Ascending aorta (tissue), 2 donors: ENCODE measurements at regions not wholly inside any gene's neighbourhood (a gene's known extent, or its start where the extent isn't known, plus 50 kb on each side); places are given as distances from the start of the nearest gene placed in this dataset.

Source experiments
- DNase-seq, 2 donors: peaks; one replicate each; pipeline ENCODE4 v3.0.0-alpha.2; 2019; ENCODE audit warnings: low spot score in 2 of 2
- H3K27ac ChIP-seq, 2 donors: fragments of 200-600 bp; sonication (generic); one replicate each; pipeline ENCODE4 v1.5.1; 2016 to 2017; ENCODE audit warnings: mild to moderate bottlenecking in 1 of 2
- H3K27me3 ChIP-seq: fragments of 200-600 bp; sonication (generic); one replicate; pipeline ENCODE4 v1.5.1; 2017
- H3K36me3 ChIP-seq, 2 donors: fragments of 200-600 bp; sonication (generic); one replicate each; pipeline ENCODE4 v1.5.1; 2016
- H3K4me1 ChIP-seq, 2 donors: fragments of 200-600 bp; sonication (generic); one replicate each; pipeline ENCODE4 v1.5.1; 2016 to 2017; ENCODE audit warnings: mild to moderate bottlenecking in 1 of 2
- H3K4me3 ChIP-seq, 2 donors: fragments of 200-600 bp; sonication (generic); one replicate each; pipeline ENCODE4 v1.5.1; 2016 to 2017; ENCODE audit warnings: mild to moderate bottlenecking in 1 of 2
- H3K9me3 ChIP-seq, 2 donors: fragments of 200-600 bp; sonication (generic); one replicate each; pipeline ENCODE4 v1.5.1; 2016
- intact Hi-C: fragments of 100-400 bp; cut with DNase I; formaldehyde crosslinking; loops from one replicate; pipeline ENCODE4 v1.15.1; 2023
- TF ChIP-seq, protein P1 (sequence below), 3 experiments: fragments of 200-600 bp in 2 of 3; fragments of 450-650 bp in 1 of 3; sonication (generic) in 2 of 3; IDR thresholded peaks; one replicate each; pipeline ENCODE4 v1.5.1; 2016 to 2019; ENCODE audit warnings: antibody characterized with exemption in 3 of 3, mild to moderate bottlenecking in 1 of 3, moderate library complexity in 1 of 3

DNA sequence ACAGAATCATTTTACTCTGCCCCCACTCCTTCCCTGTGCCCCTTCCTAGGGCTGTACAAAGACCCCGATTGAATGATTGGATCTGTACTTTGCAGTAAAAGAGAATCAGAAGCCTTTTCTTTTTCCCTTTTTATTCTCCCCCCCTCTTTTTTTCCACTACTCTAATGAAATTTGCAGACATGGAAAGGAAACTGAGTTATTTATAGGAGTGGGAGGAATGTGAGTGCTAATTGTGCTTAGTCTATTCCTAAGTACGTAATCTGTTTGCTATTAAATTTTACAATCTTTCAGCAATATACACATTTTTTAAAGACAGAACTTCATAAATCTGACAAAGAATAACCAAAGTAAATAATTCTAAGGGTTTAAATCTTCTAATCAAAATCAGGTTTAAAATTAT is 314.3 kb downstream of the MAP2K6 start:
- Histone ChIP-seq H3K4me3 (no peak overlapping the region), H3K27ac (no peak overlapping the region), H3K36me3 (no peaks in the 10 kb centered on the region), H3K27me3 (no peaks in the 10 kb centered on the region), H3K9me3 (no peaks in the 10 kb centered on the region), H3K4me1 (no peaks in the 10 kb centered on the region)
- intact Hi-C loops = no loop called here
- DNase-seq = no peak
- TF ChIP-seq, protein P1, sequence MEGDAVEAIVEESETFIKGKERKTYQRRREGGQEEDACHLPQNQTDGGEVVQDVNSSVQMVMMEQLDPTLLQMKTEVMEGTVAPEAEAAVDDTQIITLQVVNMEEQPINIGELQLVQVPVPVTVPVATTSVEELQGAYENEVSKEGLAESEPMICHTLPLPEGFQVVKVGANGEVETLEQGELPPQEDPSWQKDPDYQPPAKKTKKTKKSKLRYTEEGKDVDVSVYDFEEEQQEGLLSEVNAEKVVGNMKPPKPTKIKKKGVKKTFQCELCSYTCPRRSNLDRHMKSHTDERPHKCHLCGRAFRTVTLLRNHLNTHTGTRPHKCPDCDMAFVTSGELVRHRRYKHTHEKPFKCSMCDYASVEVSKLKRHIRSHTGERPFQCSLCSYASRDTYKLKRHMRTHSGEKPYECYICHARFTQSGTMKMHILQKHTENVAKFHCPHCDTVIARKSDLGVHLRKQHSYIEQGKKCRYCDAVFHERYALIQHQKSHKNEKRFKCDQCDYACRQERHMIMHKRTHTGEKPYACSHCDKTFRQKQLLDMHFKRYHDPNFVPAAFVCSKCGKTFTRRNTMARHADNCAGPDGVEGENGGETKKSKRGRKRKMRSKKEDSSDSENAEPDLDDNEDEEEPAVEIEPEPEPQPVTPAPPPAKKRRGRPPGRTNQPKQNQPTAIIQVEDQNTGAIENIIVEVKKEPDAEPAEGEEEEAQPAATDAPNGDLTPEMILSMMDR (IDR thresholded peaks at IDR 0.05) = no peak

DNA sequence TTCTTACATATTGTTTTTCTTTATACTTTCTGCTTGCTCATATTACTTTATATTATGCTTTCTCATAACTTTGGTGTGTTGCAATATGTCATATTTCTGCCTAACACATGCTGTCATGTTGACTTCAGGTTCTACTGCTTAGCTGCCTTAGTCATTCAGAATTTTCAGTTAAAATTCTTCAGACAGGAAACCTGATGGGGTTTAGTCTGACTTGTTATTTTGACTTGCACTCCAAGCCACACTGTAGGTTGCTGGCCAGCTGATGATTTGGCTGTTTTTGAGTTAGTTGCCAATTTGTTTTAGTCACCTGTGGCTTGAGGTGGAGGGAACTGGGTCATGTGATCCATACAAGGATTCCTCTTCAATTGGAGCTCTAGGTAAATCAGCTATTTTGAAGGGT is 315.4 kb downstream of the MAP2K6 start:
- Histone ChIP-seq H3K27me3 (no peaks in the 10 kb centered on the region), H3K9me3 (no peaks in the 10 kb centered on the region), H3K4me3 (no peak overlapping the region), H3K4me1 (peaks cover 0 to 3% of the 10 kb centered on the region in 2 donors), H3K36me3 (no peaks in the 10 kb centered on the region), H3K27ac (no peak overlapping the region)
- intact Hi-C loops = no loop called here
- TF ChIP-seq, protein P1 (IDR thresholded peaks at IDR 0.05) = no peak
- no peak for DNase-seq

DNA sequence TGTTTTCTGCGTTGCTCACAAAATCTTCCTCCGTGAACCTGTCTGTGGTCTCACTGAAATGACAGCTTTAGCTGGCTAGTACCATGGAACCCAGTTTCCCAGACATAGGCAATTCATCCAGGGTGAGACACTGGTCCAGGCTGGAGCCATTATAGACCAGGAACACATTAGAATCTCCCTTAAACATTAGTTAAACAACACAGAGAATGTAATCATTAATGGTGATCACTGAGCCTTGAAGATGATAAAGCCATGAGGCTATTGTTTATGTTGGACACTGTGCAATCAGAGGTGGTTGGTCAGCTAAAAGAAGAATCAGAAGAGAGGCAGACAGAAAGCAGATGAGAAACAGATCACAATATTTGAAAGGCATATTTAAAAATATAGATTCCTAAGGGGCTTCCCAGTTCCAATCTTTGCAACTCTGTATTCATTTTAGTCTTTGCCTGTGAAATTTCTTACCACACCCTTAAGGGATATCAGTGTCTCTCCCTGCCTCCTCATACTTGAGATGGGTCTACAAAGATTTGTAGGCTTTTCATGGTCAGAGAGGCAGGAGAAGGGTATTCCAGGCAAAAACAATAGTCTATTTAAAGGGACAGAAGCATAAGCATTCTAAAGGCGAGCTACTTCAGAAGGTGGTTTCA is 317.9 kb downstream of the MAP2K6 start:
- TF ChIP-seq, protein P1 (IDR thresholded peaks at IDR 0.05) = no peak
- Histone ChIP-seq H3K4me3 (no peak overlapping the region), H3K9me3 (no peaks in the 10 kb centered on the region), H3K36me3 (no peaks in the 10 kb centered on the region), H3K4me1 (peaks cover 0 to 3% of the 10 kb centered on the region in 2 donors), H3K27ac (no peak overlapping the region), H3K27me3 (no peaks in the 10 kb centered on the region)
- DNase-seq = no peak
- intact Hi-C loops = no loop called here

DNA sequence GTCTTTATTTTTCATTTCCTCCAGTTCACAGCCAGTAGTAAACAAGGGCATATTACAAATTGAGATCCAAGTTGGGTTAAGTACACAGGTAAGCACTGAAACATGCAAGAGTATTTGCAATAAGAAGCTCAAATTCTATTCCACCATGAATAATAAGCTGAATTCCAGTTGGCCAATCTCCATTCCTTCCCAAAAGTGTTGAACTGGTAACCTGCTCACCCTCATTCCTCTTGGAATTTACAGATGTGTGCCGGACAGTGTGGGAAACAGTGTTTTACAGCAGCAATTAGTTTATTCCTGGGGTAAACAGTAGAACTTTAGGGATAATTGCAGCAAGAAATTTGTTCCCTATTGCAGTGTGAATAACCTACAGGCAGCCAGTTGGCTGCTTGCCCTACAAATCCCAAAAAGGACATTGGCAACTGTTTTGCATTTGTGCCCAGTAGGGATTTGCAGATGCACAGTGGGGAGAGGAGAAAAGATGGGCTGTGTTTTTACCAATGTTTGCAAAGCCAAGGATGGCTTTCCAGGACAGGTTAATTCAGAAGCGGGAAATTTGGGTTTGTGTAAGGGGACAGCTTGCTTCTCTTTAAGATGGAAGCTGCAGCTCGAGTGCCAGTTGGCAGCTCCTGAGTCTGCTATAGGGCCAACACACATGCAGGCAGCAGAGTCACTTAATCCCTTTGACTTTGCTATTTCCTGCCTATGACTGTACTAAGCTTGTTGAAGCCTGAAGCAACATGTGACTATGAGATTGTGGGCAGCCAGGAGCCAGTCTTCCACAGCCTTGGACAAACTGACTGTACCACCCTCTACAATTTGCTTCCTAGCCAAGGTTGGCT is 318.9 kb downstream of the MAP2K6 start:
- Histone ChIP-seq H3K9me3 (no peaks in the 10 kb centered on the region), H3K4me3 (no peak overlapping the region), H3K4me1 (peaks cover 0 to 3% of the 10 kb centered on the region in 2 donors), H3K27ac (no peak overlapping the region), H3K36me3 (no peaks in the 10 kb centered on the region), H3K27me3 (no peaks in the 10 kb centered on the region)
- DNase-seq = peak in 1 of 2 donors; percentile 67
- TF ChIP-seq, protein P1 (IDR thresholded peaks at IDR 0.05) = no peak
- intact Hi-C loops = no loop called here

DNA sequence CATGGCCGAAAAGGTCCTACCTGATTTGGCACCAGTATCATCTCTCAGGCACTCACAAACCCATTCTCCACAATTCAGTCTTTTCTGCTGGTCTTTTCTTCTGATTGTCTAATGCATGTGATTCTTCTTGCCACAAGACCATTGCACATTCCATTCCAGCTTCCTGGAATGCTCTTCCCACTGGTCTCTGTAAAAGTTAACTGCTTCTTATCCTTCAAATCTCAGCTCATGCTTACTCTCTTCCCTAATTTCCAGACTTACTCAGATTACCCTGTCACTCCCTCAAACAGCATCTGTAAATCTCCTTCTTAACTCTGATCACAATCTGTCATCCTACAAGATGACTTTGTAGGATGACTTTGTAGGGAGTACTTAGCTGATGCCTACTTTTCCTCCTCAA is 320.2 kb downstream of the MAP2K6 start:
- H3K9me3 ChIP-seq = no peaks in the 10 kb centered on the region
- TF ChIP-seq, protein P1 (IDR thresholded peaks at IDR 0.05) = no peak
- H3K4me3 ChIP-seq = no peak overlapping the region
- DNase-seq = no peak
- peaks cover 0 to 3% of the 10 kb centered on the region in 2 donors for H3K4me1 ChIP-seq
- H3K36me3 ChIP-seq = no peaks in the 10 kb centered on the region
- intact Hi-C loops = no loop called here
- no peak overlapping the region for H3K27ac ChIP-seq
- no peaks in the 10 kb centered on the region for H3K27me3 ChIP-seq
